ENCODE measurements at regions not wholly inside any gene's neighbourhood (a gene's known extent, or its start where the extent isn't known, plus 50 kb on each side); places are given as distances from the start of the nearest gene placed in this dataset.

DNA sequence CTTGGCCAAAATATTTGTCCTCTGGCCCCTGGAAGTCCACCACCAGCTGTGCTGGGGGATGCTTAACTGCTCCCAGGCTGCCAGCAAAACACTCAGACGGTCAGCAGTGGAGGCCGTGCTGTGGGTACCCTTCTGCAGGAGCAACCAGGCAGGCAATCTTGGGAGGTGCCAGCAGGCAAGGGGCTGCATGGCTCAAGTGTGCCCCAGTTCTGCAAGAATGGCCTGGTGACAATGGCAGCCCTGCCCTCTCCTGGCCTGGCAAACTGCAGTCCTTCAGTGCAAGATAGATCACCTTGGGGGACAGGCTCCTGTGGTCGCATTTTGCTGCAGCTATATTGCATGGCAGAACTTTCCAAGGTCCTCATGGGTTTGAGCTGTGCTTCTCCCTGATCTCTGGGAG, 728.3 kb downstream of the TMTC2 start:
- Histone ChIP-seq H3K4me3 (no peak overlapping the region), H3K4me2 (no peak overlapping the region), H3K9me3 (no peaks in the 10 kb centered on the region), H3K27ac (no peak overlapping the region), H3K4me1 (no peaks in the 10 kb centered on the region)
- ATAC-seq (no peak), FAIRE-seq (no peak), DNase-seq (ENCODE audit: low read depth in 1 of 2, low spot score in 1 of 2) (no peak)
- 0% methylated on average over 1 of the region's 3 CpGs for WGBS (ENCODE audit: missing lambda C conversion rate)
- ChIA-PET POLR2A (no interaction called here), CTCF (no interaction called here)
- TF ChIP-seq PHF8 (IDR thresholded peaks at IDR 0.05; ENCODE audit: borderline replicate concordance, low read depth) (no peak), HDAC2 (IDR thresholded peaks at IDR 0.05) (no peak), HEYL (CRISPR knock-in tag; IDR thresholded peaks at IDR 0.05) (no peak), FOSB (CRISPR knock-in tag; IDR thresholded peaks at IDR 0.05) (no peak), ZFP36 (IDR thresholded peaks at IDR 0.05; ENCODE audit: borderline replicate concordance, partially characterized antibody) (no peak), EP300 (IDR thresholded peaks at IDR 0.05) (no peak), NFE2L2 (conservative IDR thresholded peaks at IDR 0.05; ENCODE audit: low read length) (no peak), HOXB13 (CRISPR knock-in tag; IDR thresholded peaks at IDR 0.05; ENCODE audit: low read depth) (no peak), RFX5 (IDR thresholded peaks at IDR 0.05) (no peak), FOXS1 (CRISPR knock-in tag; IDR thresholded peaks at IDR 0.05) (no peak), KDM1A (IDR thresholded peaks at IDR 0.05; ENCODE audit: low read depth) (no peak), ELK1 (IDR thresholded peaks at IDR 0.05; ENCODE audit: low read depth, low read length) (no peak), GATA3 (IDR thresholded peaks at IDR 0.05; ENCODE audit: borderline replicate concordance) (no peak), RAD21 (conservative IDR thresholded peaks at IDR 0.05 in 1 of 2, IDR thresholded peaks at IDR 0.05 in 1 of 2) (no peak)

DNA sequence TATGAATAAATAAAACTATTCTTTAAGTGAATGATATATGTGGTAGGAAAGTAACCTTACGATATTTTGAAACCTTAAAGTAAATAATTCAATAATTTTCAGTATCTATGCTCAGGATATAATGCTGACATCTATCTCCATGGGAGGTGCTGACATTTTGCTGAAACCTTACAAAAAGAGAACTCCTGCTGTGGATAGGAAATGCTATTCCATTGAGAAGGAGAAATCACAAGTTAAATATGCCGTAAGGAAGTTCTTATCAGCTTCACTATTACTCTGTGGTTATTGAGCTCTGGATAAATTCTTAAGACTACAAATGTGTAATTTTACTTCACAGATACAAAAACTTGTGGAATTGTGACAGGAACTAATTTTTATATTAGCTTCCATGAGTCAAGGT, 722.1 kb downstream of the TMTC2 start:
- no peak overlapping the region for H3K4me2 ChIP-seq
- TF ChIP-seq ZNF302 (CRISPR knock-in tag; IDR thresholded peaks at IDR 0.05) (no peak), ZFP36 (IDR thresholded peaks at IDR 0.05; ENCODE audit: borderline replicate concordance, partially characterized antibody) (no peak), RARB (CRISPR knock-in tag; IDR thresholded peaks at IDR 0.05) (no peak), EHF (CRISPR knock-in tag; IDR thresholded peaks at IDR 0.05) (no peak), FOSL2 (IDR thresholded peaks at IDR 0.05) (no peak), FOSL2 (CRISPR knock-in tag; IDR thresholded peaks at IDR 0.05) (no peak), HDAC2 (IDR thresholded peaks at IDR 0.05) (no peak), FOXS1 (CRISPR knock-in tag; IDR thresholded peaks at IDR 0.05) (no peak), CEBPB (IDR thresholded peaks at IDR 0.05) (no peak), ZSCAN20 (CRISPR knock-in tag; IDR thresholded peaks at IDR 0.05) (no peak)
- no peak overlapping the region for H3K4me3 ChIP-seq
- DNase-seq (ENCODE audit: low read depth in 1 of 2, low spot score in 1 of 2), result no peak
- ChIA-PET CTCF (interaction anchor here (1.3 kb wide), 1 partner anchor 19 kb away, joined by 3 read pairs; no protein-coding TSS in a partner anchor), POLR2A (no interaction called here)
- no peak for FAIRE-seq
- no peaks in the 10 kb centered on the region for H3K9me3 ChIP-seq
- no peaks in the 10 kb centered on the region for H3K4me1 ChIP-seq
- ATAC-seq, result no peak
- H3K27ac ChIP-seq, result no peak overlapping the region
- 45% methylated on average over 2 of the region's 2 CpGs for WGBS (ENCODE audit: missing lambda C conversion rate)

DNA sequence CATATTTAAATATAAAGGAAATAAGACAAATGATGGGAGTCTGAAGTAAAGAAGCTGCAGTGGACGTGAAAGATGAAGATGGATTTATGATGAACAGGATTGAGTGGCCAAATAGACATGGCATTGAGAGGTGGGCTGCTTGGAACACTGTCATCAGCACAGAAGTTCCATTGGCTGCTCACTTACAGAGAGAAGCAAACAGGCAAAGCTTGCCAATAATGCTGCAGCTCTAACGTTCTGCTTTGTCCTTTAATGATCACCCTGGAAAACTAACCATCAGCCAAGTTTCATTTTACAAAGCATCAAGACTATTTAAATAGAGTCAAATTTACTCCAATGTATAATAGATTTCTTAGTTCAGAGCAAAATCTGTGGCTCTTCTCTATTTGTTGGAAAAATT, 721.4 kb downstream of the TMTC2 start:
- Histone ChIP-seq H3K4me1 (no peaks in the 10 kb centered on the region), H3K27ac (no peak overlapping the region), H3K9me3 (no peaks in the 10 kb centered on the region), H3K4me2 (no peak overlapping the region), H3K4me3 (no peak overlapping the region)
- ChIA-PET POLR2A (no interaction called here), CTCF (interaction anchor here (1.3 kb wide), 1 partner anchor 19 kb away, joined by 3 read pairs; no protein-coding TSS in a partner anchor)
- ATAC-seq (no peak), FAIRE-seq (no peak), DNase-seq (ENCODE audit: low read depth in 1 of 2, low spot score in 1 of 2) (no peak)
- 3% methylated on average over 2 of the region's 2 CpGs for WGBS (ENCODE audit: missing lambda C conversion rate)
- TF ChIP-seq ZC3H11A (IDR thresholded peaks at IDR 0.05) (no peak), HEYL (CRISPR knock-in tag; IDR thresholded peaks at IDR 0.05) (no peak), JUNB (IDR thresholded peaks at IDR 0.05) (no peak), ESRRA (IDR thresholded peaks at IDR 0.05; ENCODE audit: borderline replicate concordance, low read length) (no peak), CHD2 (IDR thresholded peaks at IDR 0.05; ENCODE audit: low read length, partially characterized antibody) (no peak), EP300 (IDR thresholded peaks at IDR 0.05) (no peak), MAFK (IDR thresholded peaks at IDR 0.05; ENCODE audit: partially characterized antibody) (no peak)
- TF ChIP-seq, protein P1, sequence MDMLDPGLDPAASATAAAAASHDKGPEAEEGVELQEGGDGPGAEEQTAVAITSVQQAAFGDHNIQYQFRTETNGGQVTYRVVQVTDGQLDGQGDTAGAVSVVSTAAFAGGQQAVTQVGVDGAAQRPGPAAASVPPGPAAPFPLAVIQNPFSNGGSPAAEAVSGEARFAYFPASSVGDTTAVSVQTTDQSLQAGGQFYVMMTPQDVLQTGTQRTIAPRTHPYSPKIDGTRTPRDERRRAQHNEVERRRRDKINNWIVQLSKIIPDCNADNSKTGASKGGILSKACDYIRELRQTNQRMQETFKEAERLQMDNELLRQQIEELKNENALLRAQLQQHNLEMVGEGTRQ (IDR thresholded peaks at IDR 0.05), result no peak

Measured in A549 (cell line).